Mucosa of rectum (tissue), 2 donors: ENCODE measurements at regions not wholly inside any gene's neighbourhood (a gene's known extent, or its start where the extent isn't known, plus 50 kb on each side); places are given as distances from the start of the nearest gene placed in this dataset.

Source experiments
- H3K27ac ChIP-seq, 2 donors: one replicate each; pipeline ENCODE4 v1.7.0; 2013; ENCODE audit warnings: inconsistent platforms in 2 of 2, low read depth in 2 of 2, low read length in 2 of 2
- H3K27me3 ChIP-seq, 2 donors: one replicate each; pipeline ENCODE4 v1.7.0; 2013; ENCODE audit warnings: low read length in 2 of 2; ENCODE audit not compliant: control insufficient read depth in 2 of 2, insufficient read depth in 2 of 2
- H3K36me3 ChIP-seq, 2 donors: one replicate each; pipeline ENCODE4 v1.7.0; 2013; ENCODE audit warnings: low read length in 2 of 2; ENCODE audit not compliant: control insufficient read depth in 2 of 2, insufficient read depth in 2 of 2
- H3K4me1 ChIP-seq, 2 donors: one replicate each; pipeline ENCODE4 v1.7.0; 2013; ENCODE audit warnings: low read length in 2 of 2, mild to moderate bottlenecking in 1 of 2; ENCODE audit not compliant: control insufficient read depth in 2 of 2, insufficient read depth in 2 of 2
- H3K4me3 ChIP-seq, 2 donors: one replicate each; pipeline ENCODE4 v1.7.0; 2013; ENCODE audit warnings: low read length in 2 of 2
- H3K9ac ChIP-seq, 2 donors: one replicate each; pipeline ENCODE4 v1.7.0; 2013; ENCODE audit warnings: low read length in 2 of 2, low read depth in 1 of 2, mild to moderate bottlenecking in 1 of 2
- H3K9me3 ChIP-seq, 2 donors: one replicate each; pipeline ENCODE4 v1.7.0; 2013; ENCODE audit warnings: low read length in 2 of 2; ENCODE audit not compliant: control insufficient read depth in 2 of 2
- donor health status: healthy.
- donor health status: Normal muscosa, but diverticular disease.

DNA sequence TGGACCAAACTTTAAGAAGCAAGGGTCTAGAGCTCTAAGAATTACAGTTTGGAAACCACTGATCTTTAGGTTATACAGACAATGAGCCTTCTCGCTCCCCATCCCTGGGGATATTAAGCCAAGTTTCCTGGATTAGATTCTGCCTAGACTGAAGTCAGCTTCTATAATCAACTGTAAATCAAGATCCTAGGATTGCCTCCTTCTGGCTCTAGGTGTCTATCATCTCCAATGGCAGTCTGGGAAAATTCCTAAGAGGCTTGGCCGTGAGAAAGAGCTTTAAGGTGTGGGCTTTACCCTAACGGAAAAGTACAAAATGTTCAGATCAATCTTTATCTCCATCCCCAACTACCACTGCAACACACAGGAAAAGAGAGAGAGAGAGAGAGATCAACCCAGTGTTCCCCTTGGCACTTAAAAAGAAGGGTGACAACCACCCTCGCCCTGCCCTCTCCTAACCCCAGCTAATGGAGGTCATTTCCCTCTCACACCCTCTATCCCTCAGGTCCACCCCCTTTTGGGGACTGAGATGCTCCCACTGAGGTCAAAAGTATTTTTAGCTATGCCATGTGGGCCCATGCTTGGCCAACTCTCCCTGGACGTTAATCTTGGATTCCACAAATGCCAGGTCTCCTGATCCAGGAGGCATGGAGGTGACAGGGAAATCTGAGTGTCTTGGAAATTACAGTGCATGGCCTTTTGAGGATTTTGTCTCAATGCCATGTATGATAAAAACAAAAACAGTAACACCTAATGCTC is 202.8 kb upstream of the BCL6 start:
- Histone ChIP-seq H3K9me3 (no peaks in the 10 kb centered on the region), H3K9ac (no peak overlapping the region), H3K4me1 (no peaks in the 10 kb centered on the region), H3K4me3 (no peak overlapping the region), H3K36me3 (no peaks in the 10 kb centered on the region), H3K27me3 (no peaks in the 10 kb centered on the region), H3K27ac (no peak overlapping the region)

DNA sequence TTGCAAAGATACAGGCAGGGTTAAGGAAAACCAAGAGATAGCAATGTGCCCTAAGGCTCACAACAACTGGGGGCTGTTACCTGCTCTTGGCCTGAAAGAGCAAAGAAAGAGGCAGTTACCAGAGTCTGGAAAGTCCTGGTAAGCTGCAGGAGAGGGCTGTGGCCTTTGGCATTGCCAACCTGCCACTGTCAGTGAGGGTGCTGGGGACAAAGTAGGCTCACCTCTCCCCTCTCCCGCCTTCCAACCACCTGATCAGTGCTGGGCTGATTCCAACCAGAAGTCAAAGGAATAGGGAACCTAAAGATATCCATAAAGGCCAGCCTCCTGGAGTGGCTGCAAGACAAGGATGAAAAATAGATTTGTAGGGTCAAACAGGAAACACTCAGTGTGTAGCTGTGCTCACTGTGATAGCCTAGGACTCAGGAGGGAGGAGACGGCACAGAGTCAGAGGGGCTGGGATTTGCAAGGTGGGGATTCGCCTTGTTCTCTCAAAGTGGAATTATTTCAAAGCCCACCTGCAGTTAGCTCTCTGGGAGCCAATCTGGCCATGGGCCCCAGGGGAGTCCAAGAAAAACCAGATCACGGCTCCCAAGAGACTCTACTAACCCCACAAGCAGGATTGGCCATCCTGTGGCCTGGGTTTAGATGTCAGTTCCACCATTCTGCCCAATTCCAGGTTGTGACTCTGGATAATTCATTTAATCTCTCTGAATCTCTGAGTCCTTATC is 204.0 kb upstream of the BCL6 start:
- no peaks in the 10 kb centered on the region for H3K36me3 ChIP-seq

DNA sequence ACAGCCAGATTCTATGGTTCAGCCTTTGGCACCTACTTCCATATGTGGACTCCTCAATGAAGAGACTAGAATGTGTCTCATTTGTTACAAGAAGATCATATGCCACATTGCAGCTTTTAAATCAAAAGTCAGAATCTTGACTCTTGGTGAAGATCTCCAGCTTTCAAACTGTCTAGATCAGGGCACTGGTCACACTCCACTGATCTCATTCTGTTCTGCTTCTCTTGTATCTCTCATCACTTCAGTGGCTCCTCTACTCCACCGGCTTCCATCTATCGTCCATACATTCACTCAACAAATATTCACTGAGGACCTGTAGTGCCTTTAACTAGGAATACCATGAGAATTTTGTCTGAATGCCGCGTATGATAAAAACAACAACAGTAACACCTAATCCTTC is 203.3 kb upstream of the LPP start:
- Histone ChIP-seq H3K27ac (no peak overlapping the region), H3K36me3 (no peaks in the 10 kb centered on the region), H3K9me3 (no peaks in the 10 kb centered on the region), H3K9ac (no peak overlapping the region), H3K4me1 (peaks cover 0 to 5% of the 10 kb centered on the region in 2 donors), H3K27me3 (no peaks in the 10 kb centered on the region), H3K4me3 (no peak overlapping the region)

More for the DNA sequence above, 204.0 kb upstream of the BCL6 start:
- Histone ChIP-seq H3K9ac (no peak overlapping the region), H3K27me3 (no peaks in the 10 kb centered on the region), H3K4me3 (no peak overlapping the region), H3K27ac (no peak overlapping the region), H3K4me1 (no peaks in the 10 kb centered on the region), H3K9me3 (no peaks in the 10 kb centered on the region)

DNA sequence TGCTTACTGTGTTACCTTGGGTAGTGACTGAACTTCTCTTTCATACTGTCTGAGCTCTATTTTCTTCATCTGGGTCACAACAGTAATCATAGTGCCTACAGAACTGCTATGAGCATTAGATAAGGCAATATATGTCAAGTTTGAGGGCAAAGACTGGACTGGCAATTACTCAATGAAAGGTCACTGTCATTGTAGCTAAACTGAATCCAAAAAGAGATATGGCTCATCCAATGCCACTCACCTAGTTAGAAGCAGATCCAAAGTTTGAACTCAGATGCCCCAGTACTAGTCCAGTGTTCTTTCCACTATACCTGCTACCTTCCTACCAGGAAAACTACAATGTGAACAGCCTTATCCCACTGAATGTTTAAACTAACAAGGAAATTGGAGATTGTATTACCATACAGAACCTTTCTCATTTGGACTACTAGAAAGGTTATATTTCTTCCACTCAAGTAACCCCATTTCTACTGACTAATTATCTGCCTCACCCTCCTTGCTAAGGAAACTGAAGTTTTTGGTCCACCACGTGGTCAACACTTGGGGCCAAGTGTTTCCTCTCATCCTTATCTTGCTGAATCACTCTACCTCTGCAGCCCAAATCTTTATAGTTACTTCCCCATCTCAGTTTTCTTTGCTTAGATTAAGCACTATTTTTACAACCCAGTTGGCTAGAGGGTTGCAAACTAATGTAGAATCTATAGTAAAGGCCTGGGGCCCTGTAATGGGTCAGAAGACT is 202.3 kb upstream of the LPP start:
- H3K27ac ChIP-seq, result no peak overlapping the region
- H3K27me3 ChIP-seq, result no peaks in the 10 kb centered on the region
- no peak overlapping the region for H3K9ac ChIP-seq
- no peaks in the 10 kb centered on the region for H3K36me3 ChIP-seq
- peaks cover 0 to 5% of the 10 kb centered on the region in 2 donors for H3K4me1 ChIP-seq
- H3K9me3 ChIP-seq, result no peaks in the 10 kb centered on the region
- no peak overlapping the region for H3K4me3 ChIP-seq

DNA sequence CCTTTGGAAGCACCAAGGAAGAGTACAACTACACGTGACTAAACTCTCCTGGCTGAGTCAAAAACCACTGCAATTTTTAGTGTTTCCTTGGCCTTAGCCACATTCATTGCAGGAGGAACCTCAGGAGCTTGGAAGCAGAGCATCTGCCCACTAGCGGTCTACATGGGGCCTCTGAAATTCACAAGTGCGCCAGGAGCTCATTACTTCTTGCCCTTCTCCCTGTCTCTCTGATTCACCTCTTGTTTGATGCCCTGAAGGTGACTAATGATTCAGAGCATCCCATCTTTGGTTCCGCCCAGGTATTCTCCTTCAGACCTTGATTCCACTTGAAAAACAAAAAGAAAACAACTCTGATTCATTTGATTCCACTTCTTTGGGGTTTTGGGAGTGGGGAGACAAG is 201.1 kb upstream of the LPP start:
- Histone ChIP-seq H3K4me1 (peaks cover 0 to 5% of the 10 kb centered on the region in 2 donors), H3K27ac (no peak overlapping the region), H3K27me3 (no peaks in the 10 kb centered on the region), H3K9ac (no peak overlapping the region), H3K9me3 (no peaks in the 10 kb centered on the region), H3K4me3 (no peak overlapping the region), H3K36me3 (no peaks in the 10 kb centered on the region)

DNA sequence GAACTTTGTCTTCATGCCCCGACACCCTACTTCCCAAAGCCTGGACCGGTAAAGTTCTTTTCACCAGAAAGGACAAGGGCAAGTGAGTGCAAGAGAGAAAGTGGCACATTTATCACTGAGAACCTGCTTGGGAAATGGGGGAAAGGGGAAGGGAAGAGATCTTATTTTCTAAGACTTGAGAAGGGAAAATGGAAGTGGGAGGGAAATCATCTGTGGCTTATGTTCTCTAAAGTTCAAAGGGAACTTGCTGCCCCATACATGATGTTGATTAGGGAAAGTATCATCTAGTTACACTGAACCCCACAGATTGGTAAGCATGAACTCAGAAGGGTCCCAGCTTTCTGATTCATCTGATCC is 199.5 kb upstream of the LPP start:
- Histone ChIP-seq H3K4me1 (peaks cover 0 to 5% of the 10 kb centered on the region in 2 donors), H3K9me3 (no peaks in the 10 kb centered on the region), H3K27ac (peak overlapping the region in 1 of 2 donors; percentile 24), H3K27me3 (no peaks in the 10 kb centered on the region), H3K9ac (no peak overlapping the region), H3K4me3 (no peak overlapping the region), H3K36me3 (no peaks in the 10 kb centered on the region)

DNA sequence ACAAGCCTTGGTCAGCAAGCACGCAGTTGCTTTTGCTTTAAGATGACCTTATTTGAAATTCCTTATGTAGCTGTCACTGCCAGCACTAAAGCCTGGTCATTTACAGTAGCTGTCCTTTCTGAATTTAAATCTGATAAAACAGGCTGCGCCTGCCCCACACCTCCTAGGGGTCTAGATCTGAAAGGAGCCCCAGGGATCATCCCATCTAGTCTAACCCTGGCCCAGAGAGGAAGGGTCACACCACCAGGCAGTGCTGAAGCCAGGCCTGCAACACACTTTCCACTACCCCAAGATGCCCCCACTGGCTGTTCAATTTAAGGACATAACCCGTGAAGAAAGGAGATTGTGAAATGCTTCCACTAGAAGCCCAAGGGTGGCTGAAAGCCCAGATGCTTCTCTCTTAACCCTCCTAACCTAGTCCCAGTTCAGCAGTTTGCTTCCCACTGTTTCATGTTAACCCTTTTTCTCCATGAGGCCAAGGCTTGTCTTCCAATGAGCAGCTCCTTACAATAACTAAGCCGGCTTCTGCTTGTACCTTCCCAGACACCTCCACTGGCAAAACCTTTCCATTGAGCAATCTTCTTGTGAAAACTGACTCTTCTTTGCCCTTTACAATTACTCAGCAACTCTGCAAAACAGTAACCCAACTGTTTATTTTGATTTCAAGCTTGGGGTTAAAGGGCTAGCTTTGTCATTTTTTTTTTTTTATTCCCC is 198.9 kb upstream of the LPP start:
- Histone ChIP-seq H3K4me1 (peaks cover 0 to 5% of the 10 kb centered on the region in 2 donors), H3K4me3 (no peak overlapping the region), H3K36me3 (no peaks in the 10 kb centered on the region), H3K9me3 (no peaks in the 10 kb centered on the region), H3K27ac (peak overlapping the region in 1 of 2 donors; percentile 24), H3K9ac (no peak overlapping the region), H3K27me3 (no peaks in the 10 kb centered on the region)

DNA sequence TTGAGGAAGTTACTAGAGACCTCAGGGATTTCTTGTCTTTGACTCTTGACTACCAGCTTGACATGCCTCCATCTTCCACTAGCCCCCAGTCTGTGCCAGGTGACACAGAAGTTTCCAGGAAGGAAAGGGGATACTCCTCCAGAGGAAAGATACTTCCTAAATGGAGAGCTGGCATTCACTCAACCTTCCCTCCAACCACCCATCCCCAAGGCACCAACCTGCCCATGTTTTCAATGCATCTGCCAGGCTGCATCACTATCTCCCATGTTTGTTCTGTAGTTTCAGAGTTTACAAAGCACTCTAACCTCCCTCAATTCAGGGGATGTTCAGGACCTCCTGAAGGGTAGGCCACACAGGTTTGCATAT is 198.4 kb upstream of the LPP start:
- Histone ChIP-seq H3K36me3 (no peaks in the 10 kb centered on the region), H3K9ac (no peak overlapping the region), H3K27ac (peak overlapping the region; percentile 6 to 16), H3K4me1 (peaks cover 0 to 5% of the 10 kb centered on the region in 2 donors), H3K27me3 (no peaks in the 10 kb centered on the region), H3K4me3 (no peak overlapping the region), H3K9me3 (no peaks in the 10 kb centered on the region)

DNA sequence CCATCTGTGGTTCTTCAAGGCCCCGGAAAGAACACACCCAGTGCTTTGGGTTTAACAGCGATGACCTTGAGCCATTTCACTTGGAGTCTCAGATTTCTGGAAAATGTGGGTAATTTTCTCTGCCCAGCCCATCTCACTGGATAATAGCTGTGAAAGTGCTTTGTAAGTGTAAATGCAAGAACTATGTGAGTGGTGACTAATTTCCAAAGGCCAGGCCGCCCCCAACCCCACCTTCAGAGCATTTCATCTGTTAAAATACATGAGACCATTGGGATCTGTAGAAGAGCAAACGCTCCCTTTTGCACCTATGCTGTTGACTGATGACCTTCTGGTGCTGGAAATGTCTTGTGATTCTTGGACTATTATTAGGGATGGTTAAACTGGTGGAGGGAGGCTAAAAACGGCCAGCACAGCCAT is 196.8 kb upstream of the LPP start:
- H3K27ac ChIP-seq, result no peak overlapping the region
- no peak overlapping the region for H3K9ac ChIP-seq
- no peaks in the 10 kb centered on the region for H3K27me3 ChIP-seq
- H3K4me1 ChIP-seq, result peaks cover 0 to 5% of the 10 kb centered on the region in 2 donors
- no peaks in the 10 kb centered on the region for H3K9me3 ChIP-seq
- no peaks in the 10 kb centered on the region for H3K36me3 ChIP-seq
- no peak overlapping the region for H3K4me3 ChIP-seq
